ENCODE measurements at regions not wholly inside any gene's neighbourhood (a gene's known extent, or its start where the extent isn't known, plus 50 kb on each side); places are given as distances from the start of the nearest gene placed in this dataset.

DNA sequence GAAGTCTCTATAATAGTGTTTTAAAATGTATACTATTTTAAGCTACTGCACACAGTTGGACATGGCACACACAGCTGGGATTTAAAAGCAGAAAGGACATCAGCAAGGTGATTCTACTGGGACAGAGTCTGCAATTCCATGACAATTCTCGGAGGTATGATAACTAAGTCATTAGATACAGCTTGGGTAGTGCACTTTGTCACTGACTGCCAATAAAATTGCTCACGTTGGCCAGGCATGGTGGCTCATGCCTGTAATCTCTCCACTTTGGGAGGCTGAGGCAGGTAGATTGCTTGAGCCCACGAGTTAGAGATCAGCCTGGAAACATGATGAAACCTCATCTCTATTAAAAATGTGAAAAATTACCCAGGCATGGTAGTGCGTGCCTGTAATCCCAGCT is 134.1 kb upstream of the SATB2 start:
- TF ChIP-seq, protein P1, sequence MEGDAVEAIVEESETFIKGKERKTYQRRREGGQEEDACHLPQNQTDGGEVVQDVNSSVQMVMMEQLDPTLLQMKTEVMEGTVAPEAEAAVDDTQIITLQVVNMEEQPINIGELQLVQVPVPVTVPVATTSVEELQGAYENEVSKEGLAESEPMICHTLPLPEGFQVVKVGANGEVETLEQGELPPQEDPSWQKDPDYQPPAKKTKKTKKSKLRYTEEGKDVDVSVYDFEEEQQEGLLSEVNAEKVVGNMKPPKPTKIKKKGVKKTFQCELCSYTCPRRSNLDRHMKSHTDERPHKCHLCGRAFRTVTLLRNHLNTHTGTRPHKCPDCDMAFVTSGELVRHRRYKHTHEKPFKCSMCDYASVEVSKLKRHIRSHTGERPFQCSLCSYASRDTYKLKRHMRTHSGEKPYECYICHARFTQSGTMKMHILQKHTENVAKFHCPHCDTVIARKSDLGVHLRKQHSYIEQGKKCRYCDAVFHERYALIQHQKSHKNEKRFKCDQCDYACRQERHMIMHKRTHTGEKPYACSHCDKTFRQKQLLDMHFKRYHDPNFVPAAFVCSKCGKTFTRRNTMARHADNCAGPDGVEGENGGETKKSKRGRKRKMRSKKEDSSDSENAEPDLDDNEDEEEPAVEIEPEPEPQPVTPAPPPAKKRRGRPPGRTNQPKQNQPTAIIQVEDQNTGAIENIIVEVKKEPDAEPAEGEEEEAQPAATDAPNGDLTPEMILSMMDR (IDR thresholded peaks at IDR 0.05; ENCODE audit: borderline replicate concordance, insufficient read depth, low read depth, low read length) = no peak
- H3K4me3 ChIP-seq (ENCODE audit: low read depth, low read length) = no peak overlapping the region

DNA sequence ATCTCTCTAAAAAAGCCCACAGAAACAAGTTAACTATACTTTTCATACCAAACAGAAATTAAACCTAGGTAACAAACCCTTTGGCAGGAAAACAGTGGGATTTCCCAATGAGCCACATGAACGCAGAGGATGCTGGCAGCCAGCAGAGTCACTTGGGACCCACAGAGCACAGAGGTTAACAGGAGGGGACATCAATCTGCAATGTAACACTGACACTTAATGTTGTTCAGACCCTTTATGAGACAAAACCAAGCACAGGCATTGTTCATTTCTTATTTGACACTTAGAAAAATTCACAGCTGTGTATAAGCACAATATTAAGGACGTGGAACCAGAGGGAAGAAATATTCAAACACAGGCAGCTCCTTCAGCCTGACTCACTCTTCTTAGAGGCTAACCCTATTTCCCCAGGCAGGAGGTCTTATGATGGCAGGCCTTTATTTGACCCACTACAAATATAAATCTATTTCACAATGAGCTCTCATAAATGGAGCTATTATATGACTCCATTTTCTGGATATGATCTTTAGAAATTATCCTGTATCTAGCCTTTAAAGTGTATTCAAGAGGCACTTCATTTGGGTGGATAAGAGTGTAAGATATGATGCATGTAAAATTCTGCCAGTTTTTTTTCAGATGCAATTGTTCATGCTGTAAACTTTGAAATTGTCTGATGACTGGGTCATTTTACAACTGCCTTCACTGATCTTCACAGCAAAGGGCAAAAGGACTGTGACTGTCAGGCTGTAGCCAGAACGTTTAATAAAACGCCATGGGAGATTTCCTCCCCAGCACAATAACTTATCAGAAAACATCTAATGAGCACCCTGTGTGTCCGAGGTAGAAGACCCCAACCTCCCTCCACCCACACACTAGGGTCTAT is 132.8 kb upstream of the SATB2 start:
- H3K4me3 ChIP-seq (ENCODE audit: low read depth, low read length) = no peak overlapping the region
- TF ChIP-seq, protein P1 (IDR thresholded peaks at IDR 0.05; ENCODE audit: borderline replicate concordance, insufficient read depth, low read depth, low read length) = no peak

DNA sequence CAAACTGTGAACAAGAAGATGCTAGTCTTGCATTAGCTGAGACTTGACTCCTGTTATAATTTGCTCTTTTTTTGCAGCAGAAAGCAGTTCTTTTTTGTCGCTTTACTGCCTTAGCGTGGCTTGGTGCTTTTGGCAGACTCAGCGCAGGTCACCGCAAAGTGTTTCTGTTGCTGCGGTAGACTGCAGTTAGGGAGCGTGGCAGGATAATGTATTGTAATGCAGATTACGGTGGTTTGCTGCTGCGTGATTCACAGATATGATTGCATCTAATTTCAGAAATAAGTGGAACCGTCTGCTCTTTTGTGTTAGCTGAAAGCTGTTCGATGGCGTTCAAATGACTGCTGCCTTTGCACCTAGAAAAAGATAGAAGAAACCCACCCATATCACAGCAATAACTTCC is 131.6 kb upstream of the SATB2 start:
- TF ChIP-seq, protein P1 (IDR thresholded peaks at IDR 0.05; ENCODE audit: borderline replicate concordance, insufficient read depth, low read depth, low read length) = no peak
- H3K4me3 ChIP-seq (ENCODE audit: low read depth, low read length) = no peak overlapping the region

DNA sequence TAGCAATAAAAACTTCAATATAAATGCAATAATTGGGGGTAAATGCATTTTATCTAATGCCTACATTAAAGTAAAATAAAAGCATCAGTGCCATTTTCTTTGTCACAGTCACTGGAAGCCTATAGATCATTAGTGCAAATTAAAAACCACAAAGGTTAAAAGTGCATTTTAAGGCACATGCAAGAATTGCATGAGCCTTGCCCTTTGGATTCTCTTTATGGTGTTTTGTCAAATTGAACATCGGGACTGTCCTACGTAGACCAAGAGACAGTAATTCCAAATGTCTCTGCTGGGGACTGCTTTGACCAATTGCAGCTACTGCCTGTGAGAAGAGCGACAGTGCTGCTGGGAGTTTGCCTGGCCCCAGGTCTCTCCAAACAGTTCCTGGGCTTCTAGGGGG is 130.3 kb upstream of the SATB2 start:
- TF ChIP-seq, protein P1 (IDR thresholded peaks at IDR 0.05; ENCODE audit: borderline replicate concordance, insufficient read depth, low read depth, low read length) = no peak

DNA sequence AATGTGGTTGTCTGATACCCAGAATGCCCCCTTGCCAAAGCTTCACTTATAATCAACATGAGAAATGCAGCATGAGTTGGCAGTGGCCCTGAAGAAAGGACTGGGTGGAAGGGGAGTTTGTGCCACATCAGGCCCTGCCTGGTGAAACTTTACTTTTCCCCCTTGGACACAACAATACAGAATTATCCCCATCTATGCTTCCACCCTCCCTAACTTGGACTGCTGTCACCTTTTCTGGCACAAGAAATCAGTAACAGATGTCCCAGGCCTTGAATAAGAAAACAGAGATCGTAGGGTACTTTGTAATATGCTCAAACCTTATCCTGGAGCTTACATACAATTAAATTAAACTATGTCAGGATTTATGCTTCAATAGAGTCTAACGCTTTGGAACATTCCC is 128.9 kb upstream of the SATB2 start:
- TF ChIP-seq, protein P1 (IDR thresholded peaks at IDR 0.05; ENCODE audit: borderline replicate concordance, insufficient read depth, low read depth, low read length) = no peak
- no peak overlapping the region for H3K4me3 ChIP-seq (ENCODE audit: low read depth, low read length)

More for the DNA sequence above, 130.3 kb upstream of the SATB2 start:
- no peak overlapping the region for H3K4me3 ChIP-seq (ENCODE audit: low read depth, low read length)

DNA sequence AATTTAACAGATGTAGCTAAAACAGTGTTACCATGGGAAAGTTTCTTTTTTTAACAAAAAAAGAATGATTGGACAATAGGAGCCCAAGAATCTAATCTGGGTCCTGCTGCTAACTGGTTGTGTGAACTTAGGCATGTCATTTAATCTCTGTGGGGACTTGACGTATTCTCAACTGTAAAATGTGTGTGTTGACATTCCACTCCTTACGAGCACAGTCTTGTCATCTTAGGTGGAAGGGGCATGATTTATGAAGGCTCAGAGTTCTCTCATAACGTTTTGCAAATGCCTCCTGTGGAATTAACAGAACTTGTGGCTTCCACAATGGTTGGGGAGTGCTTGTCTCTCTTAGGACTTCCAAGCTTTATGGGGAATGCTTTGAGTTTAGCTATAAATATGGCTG is 125.9 kb upstream of the SATB2 start:
- H3K4me3 ChIP-seq (ENCODE audit: low read depth, low read length) = no peak overlapping the region
- TF ChIP-seq, protein P1 (IDR thresholded peaks at IDR 0.05; ENCODE audit: borderline replicate concordance, insufficient read depth, low read depth, low read length) = no peak

DNA sequence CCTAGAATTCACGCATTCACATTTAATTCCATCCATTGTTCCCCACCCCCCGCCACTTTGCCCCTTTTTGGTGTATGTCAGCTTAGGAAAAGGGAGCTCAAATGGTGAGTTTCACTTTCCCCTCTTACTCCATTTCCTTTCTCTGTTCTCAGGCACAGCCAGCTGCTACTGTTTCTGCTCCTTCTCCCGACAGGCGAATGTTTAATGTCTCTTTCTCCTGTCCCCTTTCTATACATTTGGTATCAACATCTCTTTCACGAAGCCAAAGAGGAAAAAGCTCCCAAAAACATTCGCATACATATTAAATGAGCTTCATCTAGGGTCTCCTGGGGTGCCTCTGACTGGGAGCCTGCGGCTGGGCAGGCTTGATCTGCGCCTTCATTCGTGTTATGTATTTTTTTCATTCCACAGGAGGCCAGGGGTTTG is 124.2 kb upstream of the SATB2 start:
- TF ChIP-seq, protein P1 (IDR thresholded peaks at IDR 0.05; ENCODE audit: borderline replicate concordance, insufficient read depth, low read depth, low read length) = no peak
- no peak overlapping the region for H3K4me3 ChIP-seq (ENCODE audit: low read depth, low read length)
